Chondrocyte (in vitro differentiated cells): ENCODE measurements at regions not wholly inside any gene's neighbourhood (a gene's known extent, or its start where the extent isn't known, plus 50 kb on each side); places are given as distances from the start of the nearest gene placed in this dataset.

Experiments used
- DNase-seq: peaks from one replicate; pipeline ENCODE4 v3.0.0; 2021; ENCODE audit warnings: mixed read lengths, low spot score
- H3K27ac Mint-ChIP-seq: one replicate; pipeline ENCODE4 v1.8.0; 2021; ENCODE audit warnings: mild to moderate bottlenecking, moderate library complexity, mixed read lengths; ENCODE audit not compliant: unreplicated experiment
- H3K27me3 Mint-ChIP-seq: 2 replicates; pipeline ENCODE4 v1.8.0; 2021; ENCODE audit warnings: low read depth, mixed read lengths
- H3K36me3 Mint-ChIP-seq: 2 replicates; pipeline ENCODE4 v1.8.0; 2021; ENCODE audit warnings: low read depth, mixed read lengths
- H3K4me1 Mint-ChIP-seq: 2 replicates; pipeline ENCODE4 v1.8.0; 2021; ENCODE audit warnings: low read depth, mild to moderate bottlenecking, mixed read lengths
- H3K4me3 Mint-ChIP-seq: one replicate; pipeline ENCODE4 v1.8.0; 2021; ENCODE audit warnings: mild to moderate bottlenecking, moderate library complexity, mixed read lengths; ENCODE audit not compliant: unreplicated experiment
- H3K9me3 Mint-ChIP-seq: 2 replicates; pipeline ENCODE4 v1.8.0; 2021; ENCODE audit warnings: low read depth, mixed read lengths
- TF ChIP-seq, protein P1 (sequence below): fragments of 200-600 bp; sonication (generic); IDR thresholded peaks from 2 replicates; pipeline ENCODE4 v1.5.0; 2021; ENCODE audit warnings: antibody characterized with exemption, mild to moderate bottlenecking, moderate library complexity

DNA sequence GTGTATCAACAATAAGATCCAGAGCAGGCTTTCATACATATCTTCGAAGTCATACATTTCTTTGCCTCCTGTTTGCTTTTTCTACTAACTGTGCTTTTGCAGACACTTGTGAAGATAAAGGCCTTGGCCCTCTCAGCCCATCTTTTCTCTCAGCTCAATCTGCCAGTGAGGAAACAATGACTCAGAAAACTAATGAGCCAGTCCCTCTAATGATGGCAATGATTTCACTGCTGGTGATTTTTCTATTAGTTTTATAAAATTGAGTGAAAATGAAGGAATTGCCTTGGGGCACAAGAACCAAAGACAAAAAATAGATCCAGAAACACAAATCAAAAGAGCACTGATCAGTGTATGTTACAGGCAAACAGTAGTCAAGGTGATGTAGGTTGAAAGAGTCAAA is 167.7 kb upstream of the PPP2R2B start:
- no peak overlapping the region for H3K27ac Mint-ChIP-seq

DNA sequence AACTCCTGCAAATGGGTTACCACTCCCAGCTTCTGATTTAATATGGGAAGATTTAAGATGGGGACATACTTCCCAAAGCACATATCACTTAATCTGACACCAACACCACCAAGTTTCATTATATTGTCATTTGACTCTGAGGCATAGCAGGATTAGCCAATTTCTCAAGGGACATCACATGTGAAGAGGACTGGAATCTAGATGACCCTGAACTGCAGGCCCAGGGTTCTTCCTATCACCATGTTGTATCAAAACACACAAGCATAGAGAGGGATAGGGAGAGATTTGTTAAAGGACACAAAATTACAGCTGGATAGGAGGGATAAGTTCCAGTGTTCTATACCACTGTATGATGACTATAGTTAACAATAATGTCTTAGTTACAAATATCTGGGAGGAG is 168.3 kb upstream of the PPP2R2B start:
- Mint-ChIP-seq H3K36me3 (no peaks in the 10 kb centered on the region), H3K27me3 (peaks cover 19% of the 10 kb centered on the region), H3K9me3 (no peaks in the 10 kb centered on the region), H3K4me3 (no peak overlapping the region), H3K4me1 (no peaks in the 10 kb centered on the region), H3K27ac (no peak overlapping the region)
- TF ChIP-seq, protein P1, sequence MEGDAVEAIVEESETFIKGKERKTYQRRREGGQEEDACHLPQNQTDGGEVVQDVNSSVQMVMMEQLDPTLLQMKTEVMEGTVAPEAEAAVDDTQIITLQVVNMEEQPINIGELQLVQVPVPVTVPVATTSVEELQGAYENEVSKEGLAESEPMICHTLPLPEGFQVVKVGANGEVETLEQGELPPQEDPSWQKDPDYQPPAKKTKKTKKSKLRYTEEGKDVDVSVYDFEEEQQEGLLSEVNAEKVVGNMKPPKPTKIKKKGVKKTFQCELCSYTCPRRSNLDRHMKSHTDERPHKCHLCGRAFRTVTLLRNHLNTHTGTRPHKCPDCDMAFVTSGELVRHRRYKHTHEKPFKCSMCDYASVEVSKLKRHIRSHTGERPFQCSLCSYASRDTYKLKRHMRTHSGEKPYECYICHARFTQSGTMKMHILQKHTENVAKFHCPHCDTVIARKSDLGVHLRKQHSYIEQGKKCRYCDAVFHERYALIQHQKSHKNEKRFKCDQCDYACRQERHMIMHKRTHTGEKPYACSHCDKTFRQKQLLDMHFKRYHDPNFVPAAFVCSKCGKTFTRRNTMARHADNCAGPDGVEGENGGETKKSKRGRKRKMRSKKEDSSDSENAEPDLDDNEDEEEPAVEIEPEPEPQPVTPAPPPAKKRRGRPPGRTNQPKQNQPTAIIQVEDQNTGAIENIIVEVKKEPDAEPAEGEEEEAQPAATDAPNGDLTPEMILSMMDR: no peak
- DNase-seq: no peak

More for the DNA sequence above, 167.7 kb upstream of the PPP2R2B start:
- no peak for DNase-seq
- Mint-ChIP-seq H3K27me3 (peaks cover 22% of the 10 kb centered on the region), H3K4me1 (no peaks in the 10 kb centered on the region), H3K4me3 (no peak overlapping the region), H3K36me3 (no peaks in the 10 kb centered on the region), H3K9me3 (no peaks in the 10 kb centered on the region)
- TF ChIP-seq, protein P1: no peak

DNA sequence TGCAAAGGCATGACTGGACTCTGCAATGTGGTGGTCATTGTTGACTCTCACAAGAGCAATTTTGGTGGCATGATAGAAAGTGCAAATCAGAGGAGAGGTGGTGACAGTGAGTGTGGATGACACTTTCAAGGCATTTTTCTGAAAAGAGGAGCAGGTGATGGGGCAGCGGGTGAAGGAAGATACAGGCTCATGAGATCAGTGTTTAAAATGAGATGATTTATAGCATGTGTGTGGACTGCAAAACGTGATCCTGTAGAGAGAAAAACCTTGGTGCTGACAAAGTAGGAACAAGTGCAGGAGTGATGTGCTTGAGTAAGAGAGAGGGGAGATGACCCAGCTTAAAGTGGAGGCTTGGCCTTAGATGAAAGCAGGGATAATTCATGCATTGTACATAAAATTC is 171.2 kb upstream of the PPP2R2B start:
- Mint-ChIP-seq H3K4me3 (no peak overlapping the region), H3K27me3 (peaks cover 20% of the 10 kb centered on the region)
- TF ChIP-seq, protein P1: no peak

DNA sequence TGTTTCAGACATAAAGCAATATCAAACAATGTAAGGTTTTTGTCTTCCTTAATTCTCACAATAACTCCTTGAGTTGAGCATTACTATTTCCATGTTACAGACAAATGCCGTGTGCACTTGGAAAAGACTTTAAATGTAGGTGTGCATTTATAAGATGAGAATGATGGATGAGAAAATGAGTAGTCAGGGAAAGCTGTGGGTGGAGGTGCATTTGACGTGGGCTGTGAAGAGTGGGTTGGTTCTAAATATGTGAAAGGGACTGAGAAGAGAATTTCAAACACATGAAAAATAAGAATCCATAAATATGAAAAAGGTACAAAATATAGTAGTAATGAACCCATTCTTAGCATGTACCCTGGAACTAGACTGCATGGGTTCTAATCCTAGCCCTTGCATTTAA is 171.6 kb upstream of the PPP2R2B start:
- no peaks in the 10 kb centered on the region for H3K4me1 Mint-ChIP-seq
- H3K27me3 Mint-ChIP-seq: peaks cover 23% of the 10 kb centered on the region
- TF ChIP-seq, protein P1: no peak
- H3K36me3 Mint-ChIP-seq: no peaks in the 10 kb centered on the region
- H3K4me3 Mint-ChIP-seq: no peak overlapping the region
- H3K27ac Mint-ChIP-seq: no peak overlapping the region
- no peaks in the 10 kb centered on the region for H3K9me3 Mint-ChIP-seq
- DNase-seq: no peak

More for the DNA sequence above, 171.2 kb upstream of the PPP2R2B start:
- H3K27ac Mint-ChIP-seq: no peak overlapping the region
- H3K9me3 Mint-ChIP-seq: no peaks in the 10 kb centered on the region
- no peak for DNase-seq
- no peaks in the 10 kb centered on the region for H3K4me1 Mint-ChIP-seq
- no peaks in the 10 kb centered on the region for H3K36me3 Mint-ChIP-seq

DNA sequence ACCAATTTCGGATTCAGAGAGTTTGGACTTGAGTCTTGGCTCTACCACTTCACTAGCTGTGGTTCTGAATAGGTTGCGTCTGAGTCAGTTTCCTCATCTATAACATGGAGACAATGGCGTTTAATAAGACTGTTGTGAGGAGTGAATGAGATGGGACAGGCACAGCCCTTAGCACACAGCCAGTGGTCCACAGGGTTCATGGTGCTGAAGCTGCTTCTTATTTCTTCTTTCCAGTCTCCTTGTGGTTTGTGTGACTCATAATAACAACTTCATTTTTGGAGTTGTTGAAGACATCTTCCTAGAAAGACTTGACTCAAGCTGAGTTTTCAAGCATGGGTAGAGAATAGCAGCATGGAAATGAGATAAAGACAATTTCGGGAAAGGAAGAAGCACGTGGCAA is 172.6 kb upstream of the PPP2R2B start:
- DNase-seq: no peak
- Mint-ChIP-seq H3K4me3 (no peak overlapping the region), H3K9me3 (no peaks in the 10 kb centered on the region), H3K36me3 (no peaks in the 10 kb centered on the region), H3K4me1 (no peaks in the 10 kb centered on the region), H3K27me3 (peaks cover 26% of the 10 kb centered on the region), H3K27ac (no peak overlapping the region)
- TF ChIP-seq, protein P1: no peak
